Bone marrow (tissue), 2 donors: ENCODE measurements at regions not wholly inside any gene's neighbourhood (a gene's known extent, or its start where the extent isn't known, plus 50 kb on each side); places are given as distances from the start of the nearest gene placed in this dataset.

Source experiments
- DNase-seq, 2 donors: peaks; one replicate each; lab custom pipeline; 2025; lab: John Stamatoyannopoulos, UW

DNA sequence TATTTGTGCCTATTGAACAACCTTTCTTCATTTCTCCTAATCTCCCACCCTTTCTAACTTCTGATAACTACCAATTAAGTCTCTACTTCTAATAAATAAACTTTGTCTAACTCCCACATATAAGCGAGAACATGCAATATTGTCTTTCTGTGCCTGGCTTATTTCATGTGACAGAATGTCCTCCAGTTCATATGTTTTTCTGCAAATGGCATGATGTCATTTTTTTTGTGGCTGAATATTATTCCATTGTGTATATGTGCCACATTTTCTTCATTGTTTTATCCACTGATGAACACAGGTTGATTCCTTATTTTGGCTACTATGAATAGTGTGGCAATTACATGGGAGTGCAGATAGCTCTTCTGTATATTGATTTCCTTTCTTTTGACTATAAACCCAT lies 1041.5 kb upstream of the MANEA start:
- no peak for DNase-seq

DNA sequence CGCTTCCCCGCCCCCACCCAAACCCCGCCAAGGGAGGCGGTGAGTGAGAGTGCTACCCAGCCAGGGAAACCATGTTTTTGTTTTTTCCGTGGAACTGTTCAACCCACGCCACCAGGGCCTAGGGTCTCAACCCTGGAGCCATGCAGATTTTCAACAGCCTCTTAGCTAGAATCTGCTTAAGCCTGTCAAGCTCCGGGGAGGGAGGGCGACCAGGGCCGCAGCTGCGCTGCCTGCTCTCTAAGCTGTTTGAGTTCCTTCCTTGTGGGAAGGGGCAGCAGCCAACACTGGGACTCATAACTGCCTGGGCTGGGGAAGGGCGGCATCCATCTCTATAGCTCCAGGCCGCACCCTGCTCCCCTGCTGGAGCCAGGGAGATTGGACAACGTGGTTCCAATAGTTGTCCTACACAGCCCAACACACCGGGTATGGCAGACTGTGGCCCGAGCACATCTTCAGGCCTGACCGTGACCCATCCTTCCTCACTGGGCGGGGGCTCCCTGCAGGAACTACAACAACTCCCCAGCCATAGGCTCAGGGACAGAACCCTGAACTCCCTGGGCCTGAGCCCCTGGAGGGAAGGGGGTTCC lies 1065.7 kb upstream of the MANEA start:
- DNase-seq, result no peak

DNA sequence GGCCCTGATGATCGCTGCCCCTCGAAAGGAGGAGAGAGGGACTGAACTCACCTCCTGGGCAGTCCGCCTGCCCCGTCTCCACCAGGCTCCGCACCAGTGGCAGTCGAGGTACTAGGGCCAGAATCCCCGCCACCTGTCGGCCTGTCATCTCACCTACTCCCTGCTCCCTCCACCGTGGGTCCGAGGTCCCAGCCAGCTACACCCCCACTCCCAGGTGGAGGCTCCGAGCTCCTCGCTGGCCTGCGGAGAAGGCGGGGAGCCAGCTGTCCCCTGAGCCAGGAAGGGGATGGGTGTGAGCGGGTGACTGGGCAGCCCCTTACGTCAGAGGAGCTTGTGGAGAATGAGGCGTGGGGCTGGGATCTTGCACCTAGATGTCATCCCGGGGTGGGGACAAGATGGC lies 1066.5 kb upstream of the MANEA start:
- DNase-seq, result no peak

DNA sequence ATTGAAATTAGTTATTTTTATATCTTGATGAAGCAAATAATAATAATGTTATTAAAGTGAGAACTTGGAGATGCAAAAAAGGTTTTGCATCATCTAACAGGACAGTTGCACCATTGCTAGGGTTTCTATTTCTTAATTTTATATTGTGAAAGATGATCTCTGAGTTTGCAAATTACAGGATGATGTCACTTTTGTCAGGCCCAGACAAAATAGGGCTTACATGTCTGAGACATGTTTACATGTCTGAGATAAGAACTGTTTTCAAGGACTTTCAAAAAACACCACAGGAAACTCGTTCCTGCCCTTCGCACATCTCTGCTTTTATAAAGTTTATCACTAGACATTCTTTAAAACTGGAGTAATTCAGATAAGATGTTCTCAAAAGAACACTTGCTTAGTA lies 1075.8 kb upstream of the MANEA start:
- DNase-seq, result no peak

DNA sequence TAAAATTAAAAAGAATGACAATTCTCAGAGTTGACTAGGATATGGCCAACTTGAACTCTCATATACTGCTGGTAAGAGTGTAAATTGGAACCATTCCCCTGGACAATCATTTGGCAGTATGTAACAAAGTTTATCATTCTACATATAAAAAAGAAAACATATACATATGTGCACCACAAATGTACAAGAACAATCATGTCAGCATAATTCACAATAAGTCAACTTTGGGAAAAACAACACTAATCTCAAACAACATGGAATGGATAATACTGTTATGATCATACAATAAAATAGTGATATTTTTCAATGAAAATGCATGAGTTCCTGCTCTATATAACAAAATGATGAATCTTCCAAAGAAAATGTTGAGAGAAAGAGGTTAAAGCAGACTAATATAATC lies 1078.7 kb upstream of the EPHA7 start:
- no peak for DNase-seq

DNA sequence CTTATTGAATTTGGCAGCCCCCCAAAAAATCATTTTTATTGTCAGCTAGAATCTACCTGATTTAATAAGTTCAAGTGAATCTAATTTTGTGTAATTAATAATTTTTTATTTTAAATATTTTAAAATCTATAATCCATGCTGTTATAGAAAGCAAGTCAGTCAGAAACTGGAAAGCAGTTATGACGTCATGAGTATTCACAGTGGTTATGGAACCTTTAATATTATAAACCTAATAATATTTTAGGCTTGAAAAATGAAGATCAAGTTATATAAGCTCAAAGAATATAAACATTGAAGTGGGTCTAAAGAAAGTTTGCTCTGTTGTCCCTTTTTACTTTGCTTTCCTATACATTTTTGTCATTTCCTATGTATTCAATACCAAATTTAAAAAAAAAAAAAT lies 1075.1 kb upstream of the EPHA7 start:
- DNase-seq, result no peak

DNA sequence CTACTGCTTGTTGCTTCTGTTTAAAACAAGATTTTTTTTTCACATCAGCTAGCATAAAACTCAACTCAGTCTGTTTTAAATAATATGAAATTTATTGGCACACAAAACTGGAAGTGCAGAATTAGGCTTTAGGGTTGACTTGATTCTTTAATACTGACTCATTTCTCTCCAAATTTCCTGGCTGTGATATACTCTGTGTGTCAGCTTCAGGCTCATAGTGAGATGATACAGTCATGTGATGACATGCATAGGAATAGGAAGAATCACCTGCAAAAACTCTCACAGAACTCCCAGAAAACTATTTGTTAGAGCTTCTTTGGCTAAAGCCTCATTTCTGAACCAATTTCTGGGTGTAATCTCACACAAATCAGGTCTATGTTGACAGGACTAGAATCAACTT lies 1068.0 kb upstream of the EPHA7 start:
- DNase-seq, result no peak

DNA sequence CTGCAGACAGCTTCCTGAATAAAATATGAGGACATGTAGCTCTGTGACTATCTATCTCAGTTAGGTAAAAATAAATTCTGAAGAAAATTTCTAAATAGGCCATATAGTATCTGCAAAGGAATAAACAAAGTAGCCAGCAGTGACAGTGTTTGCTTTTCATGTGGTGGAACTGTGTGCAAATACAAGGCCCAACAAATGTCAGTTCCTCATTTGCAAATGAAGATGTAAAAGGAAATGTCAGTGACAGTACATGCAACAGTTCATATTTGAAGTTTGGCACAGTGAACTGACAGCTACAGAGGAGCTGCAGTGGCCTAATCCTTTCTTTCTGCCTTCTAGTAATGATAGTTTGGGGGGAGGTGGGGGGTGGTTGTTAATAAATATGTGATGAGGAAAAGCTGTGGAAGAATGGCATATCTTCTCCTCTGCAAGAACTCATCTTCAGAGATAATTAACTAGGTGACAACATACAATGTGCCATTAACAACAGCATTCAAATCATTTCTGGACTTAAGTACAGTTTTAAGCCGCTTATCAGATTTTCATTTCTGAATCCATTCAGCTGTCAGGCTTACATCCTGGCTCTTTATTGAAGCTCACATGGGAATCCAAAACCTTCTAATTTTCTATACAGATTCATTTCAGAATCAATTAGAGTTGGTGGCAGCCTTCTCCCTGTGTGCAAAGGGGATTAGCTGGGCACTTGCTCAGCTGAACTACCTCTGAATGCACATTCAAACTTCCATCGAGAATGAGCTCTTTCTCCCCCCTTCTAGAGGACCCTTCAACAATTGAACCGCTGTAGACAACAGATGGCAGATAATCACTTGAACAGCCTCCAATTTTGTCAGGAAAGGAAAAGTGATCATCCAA lies 1059.0 kb upstream of the EPHA7 start:
- no peak for DNase-seq

DNA sequence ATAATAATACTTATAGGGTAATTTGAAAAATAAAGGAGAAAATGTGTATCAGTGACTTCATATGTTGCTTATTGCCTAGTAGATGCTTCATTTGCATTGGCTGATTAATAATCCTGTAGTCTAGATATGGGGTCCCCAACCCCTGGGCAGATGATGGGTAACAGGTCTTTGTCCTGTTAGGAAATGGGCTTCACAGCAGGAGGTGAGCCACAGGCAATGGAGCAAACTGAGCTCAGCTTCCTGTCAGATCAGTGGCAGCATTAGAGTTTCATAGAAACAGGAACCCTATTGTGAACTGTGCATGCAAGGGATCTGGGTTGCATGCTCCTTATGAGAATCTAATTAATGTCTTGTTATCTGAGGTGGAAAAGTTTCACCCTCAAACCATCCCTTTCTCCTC lies 1049.5 kb upstream of the EPHA7 start:
- DNase-seq, result no peak

DNA sequence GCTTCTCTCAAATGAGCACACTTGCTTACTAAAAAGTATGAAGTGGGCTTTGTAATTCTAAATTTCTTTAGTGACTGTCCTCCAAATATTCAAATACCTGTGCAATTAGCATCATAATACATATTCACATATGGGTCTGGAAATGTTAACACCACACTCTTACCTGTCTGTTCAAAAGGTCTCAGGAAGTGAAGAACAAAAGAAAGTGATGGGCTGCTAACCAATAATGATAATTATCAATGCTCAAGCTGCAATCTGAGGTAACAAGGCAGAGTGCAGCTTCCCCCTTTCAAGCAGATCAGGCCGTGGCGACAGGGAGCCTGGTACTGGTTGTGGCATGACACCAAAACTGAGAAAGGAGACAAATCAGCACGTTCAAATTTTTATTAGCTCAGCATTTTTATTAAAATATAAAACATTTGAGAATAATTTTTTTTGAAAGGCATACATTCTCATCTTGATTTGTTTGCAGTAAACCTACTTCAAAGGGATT lies 1044.7 kb upstream of the EPHA7 start:
- DNase-seq, result no peak

DNA sequence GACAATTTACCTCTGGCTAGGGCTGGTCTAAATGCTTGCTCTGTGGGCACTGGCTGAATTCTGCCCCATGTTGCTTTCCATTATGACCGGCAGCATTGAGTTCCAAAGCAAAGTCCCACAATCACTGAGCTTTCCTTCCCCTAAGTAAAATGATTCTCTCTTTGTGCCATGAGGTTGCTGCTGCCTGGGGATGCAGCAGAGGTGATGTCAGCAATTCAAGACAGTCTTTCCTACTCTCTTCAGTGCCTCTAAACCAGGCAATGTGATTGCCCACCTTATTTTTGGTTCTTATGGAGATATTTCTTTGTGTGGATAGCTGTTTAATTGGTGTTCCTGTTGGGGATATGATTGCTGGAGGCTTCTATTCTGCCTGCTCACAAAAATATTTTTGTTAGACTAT lies 1043.9 kb upstream of the EPHA7 start:
- DNase-seq, result no peak

DNA sequence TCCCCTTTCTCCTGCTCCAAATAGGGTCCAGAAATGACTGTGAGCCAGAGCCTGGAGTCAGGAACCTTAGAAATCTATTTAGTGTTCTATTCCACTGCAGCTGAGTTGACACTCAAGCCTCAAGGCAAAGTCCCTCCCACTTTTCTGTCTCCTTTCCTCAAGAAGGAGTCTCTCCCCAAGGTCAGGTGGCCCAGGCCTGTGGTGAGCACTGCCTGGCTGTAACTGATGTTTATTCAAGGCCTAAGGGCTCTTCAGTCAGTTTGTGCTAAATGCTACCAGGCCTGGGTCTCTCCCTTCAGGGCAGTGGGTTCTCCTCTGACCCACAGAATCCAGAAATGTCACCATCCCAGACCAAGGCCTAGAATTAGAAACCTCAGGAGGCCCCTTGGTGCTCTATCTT lies 1042.9 kb upstream of the EPHA7 start:
- no peak for DNase-seq

DNA sequence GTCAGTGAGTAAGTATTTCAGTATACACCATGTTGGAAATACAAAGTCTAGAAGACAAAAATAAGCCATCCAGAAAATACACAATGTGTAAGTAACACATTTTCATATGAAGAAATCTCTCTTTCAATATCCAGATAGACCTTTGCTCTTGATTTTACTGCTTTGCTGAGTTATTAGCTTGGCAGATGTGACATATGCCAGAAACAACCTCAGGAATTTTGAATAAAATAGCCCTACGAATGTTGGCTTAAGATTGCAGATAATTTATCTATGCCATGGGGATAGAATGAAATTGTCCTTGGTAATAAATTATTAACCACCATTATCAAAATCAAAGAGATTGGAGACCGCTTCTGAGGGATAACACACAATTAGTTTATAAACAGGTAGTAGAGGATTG lies 1036.9 kb upstream of the EPHA7 start:
- DNase-seq, result no peak

DNA sequence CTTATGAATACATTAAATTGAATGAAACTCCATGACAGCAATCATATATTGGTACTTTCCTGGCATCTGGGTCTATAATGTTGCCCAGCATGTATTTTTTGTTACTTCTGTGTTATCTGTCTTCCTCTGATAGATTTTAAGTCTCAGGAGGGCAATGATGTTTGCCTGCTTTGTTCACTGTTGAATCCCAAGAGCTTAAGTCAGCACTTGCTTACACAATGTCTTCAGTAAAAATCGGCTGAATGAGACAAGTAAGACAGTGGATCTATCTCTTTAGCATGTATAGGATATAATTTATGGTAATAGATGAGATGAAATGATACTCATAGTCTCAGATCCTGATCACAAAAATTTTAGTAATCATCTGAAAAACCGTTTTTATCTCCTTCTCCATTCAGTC lies 1034.9 kb upstream of the EPHA7 start:
- no peak for DNase-seq

DNA sequence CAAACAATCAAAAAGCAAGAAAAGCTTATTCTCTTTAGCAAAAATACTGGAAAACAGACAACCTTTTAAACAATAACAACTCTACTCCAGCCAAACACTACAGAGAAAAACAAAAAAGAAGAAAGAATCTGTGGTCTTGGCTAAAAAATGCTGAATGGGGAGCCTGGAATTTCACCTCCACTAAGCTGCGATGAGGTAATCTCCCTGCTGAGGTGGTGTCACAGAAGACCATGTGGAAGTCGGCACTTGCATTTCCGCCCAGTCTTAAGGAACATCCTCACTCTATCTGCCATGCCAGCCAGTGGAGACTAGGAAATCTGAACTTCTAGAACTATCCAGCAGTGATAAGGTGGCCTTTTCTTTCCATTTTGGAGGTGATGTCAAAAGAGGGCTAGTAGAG lies 1026.8 kb upstream of the EPHA7 start:
- DNase-seq, result no peak

DNA sequence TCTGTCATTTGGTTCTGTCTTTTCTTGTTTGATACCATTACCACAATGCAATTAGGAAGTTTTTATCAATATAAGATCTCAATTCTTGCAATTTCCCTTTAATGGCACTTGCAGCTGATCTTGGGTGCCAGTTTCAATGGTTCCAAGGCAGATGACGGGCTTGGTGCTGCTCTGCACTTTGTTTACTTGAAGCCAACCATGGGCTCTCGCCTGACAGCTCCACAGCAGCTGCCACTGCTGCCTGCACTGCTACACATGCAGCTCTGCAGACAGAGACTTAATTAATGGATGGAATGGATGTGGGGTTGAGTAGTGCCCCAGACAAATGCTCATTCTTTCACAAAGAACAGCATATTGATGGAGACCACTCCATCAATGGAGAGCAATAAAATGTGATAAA lies 1024.3 kb upstream of the EPHA7 start:
- no peak for DNase-seq

DNA sequence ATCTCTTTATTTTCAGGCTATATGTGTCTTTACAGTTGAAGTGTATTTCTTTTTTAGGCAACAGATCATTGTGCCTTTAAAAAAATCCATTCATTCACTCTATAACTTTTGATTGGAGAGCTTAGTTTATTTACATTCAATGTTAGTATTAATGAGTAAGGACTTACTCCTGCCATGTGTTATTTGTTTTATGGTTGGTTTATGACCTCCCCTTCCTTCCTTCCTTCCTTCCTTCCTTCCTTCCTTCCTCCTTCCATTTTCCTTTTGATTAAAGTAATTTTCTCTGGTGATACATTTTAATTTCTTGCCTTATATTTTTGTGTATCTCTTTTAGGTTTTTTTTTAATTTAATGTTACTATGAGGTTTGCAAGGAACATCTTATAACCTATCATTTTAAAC lies 1005.3 kb upstream of the EPHA7 start:
- DNase-seq, result no peak

DNA sequence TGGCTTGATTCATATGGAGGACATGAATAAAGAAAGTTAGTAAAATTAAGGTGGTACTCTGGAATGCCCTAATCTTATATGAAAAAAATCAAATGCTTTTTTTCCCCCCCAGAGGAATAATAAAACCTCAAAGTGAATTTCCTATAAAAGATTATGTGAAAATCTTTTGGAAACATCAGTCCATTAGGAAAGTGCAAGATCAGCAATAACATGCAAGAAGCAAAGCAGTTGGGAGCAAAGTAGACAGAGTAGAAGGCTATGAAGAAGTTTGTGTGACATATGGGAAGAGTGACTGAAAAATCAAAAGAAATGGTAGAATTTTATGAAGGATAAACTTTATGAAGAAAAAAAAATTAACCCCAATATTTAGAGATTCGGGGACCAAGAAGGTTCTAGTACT lies 998.0 kb upstream of the EPHA7 start:
- DNase-seq, result no peak

DNA sequence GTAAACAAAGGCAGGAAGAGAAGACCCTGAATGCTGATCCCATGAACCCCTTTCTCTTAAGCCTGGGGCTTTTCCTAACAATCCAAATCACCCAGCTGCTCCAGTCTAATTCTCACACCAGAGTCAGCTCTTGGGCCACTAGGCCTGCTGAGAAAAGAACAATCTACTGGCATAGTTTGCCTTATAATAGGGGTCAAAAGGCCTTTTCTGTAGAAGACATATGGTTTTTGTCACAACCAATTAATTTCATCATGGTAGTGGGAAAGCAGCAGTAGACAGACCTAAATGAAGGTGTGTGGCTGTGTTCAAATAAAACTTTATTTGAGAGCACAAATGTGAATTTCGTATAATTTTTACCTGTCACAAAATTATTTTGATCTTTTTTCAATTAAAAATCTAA lies 994.7 kb upstream of the EPHA7 start:
- no peak for DNase-seq

DNA sequence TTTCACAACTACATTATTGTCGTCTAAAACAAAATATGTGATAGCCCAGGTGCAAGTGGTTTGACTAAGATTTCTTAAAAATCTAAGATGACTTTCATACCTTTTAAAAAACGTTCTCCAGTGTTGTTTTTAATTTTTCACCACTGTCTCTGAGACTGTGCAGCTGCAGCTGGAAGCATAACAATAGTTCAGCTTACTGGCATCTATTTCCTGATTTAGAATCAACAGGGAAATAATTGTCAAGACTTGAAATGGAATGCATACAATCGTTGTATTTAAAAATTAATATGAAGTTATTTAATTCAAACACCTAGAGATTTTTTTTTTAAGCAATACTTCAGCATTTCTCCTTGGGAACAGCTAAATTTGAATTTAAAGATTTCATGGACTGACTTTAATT lies 982.0 kb upstream of the EPHA7 start:
- no peak for DNase-seq

DNA sequence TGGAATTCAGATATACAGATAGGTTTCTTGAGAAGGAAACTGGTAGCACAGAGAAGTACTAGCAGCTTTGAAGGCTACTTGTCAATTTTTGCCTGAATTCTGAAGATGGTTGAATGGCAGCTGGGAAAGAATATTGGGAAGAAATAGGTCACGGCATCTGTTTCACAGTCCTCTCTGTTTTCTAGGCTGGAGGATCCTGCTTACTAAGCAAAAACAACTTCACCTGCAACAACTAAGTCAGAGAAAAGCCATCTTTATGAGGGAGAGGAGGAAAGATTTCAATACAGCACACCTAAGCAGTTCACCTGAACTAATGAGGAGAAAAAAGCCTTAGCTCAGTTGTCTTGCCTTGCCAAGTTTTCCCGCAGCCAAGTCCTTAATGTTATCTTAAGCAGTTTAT lies 975.5 kb upstream of the EPHA7 start:
- DNase-seq, result no peak

DNA sequence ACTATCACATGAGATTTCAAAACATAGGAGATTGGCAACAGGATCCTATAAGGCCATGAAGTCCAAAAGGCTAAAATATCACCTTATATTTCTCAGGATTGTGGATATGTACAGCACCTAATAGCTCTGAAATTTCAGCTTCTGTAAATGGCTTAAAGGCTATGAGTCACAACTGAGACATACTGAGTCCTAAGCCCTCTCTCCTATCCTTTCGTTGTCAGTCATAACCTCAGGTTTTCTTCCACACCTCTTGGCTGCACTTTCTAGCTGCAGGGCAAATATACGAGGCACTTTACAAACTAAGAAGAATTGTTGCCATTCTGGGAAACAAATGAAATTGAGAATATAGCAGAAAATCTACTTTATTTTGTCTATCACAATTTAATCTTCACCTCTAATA lies 969.9 kb upstream of the EPHA7 start:
- no peak for DNase-seq

DNA sequence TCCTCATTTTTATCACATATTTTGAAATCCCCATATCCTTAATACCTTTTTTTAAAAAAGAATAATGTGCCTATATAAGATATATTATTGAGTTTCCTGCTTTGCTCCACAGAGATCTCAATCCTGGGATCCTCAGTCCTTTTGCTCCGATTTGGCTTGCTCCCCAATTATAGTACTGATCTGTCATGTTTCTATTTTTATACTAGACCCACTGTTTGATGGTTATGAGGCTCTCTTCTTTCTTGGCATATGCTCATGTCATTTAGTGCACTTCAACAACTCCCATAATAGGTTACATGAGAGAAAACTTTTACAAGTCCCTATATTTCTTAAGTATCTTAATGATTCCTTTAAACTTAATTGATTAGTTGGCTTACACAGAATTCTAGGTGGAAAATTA lies 958.5 kb upstream of the EPHA7 start:
- DNase-seq, result no peak

DNA sequence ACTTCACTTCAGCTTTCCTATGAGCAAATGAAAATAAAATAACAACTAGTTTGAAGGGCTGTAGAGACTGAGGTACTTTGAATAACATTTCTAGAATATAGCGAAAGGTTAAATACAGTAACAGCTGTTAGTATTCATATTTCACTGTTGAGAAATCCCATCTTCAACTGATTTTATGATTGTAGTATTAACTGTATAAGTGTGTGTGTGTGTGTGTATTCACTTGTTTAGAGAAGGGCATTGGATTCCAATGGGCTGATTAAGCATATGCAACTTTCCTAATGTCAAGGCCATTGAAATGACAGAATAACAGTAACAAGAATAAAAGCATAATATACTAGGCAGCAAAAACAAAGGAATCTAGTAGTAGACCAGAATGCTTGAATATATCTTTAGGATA lies 957.5 kb upstream of the EPHA7 start:
- no peak for DNase-seq
